Uterus (tissue), 3 donors: ENCODE measurements at regions not wholly inside any gene's neighbourhood (a gene's known extent, or its start where the extent isn't known, plus 50 kb on each side); places are given as distances from the start of the nearest gene placed in this dataset.

ENCODE experiments used
- DNase-seq, 2 donors: peaks; one replicate each; pipeline ENCODE4 v3.0.0-alpha.2; 2019 to 2020
- H3K27ac ChIP-seq, 2 donors: fragments of 200-600 bp; sonication (generic); 1 replicate in 1 of 2; 2 replicates in 1 of 2; pipeline ENCODE4 v1.5.1; 2016 to 2018
- H3K27me3 ChIP-seq, 2 donors: fragments of 200-600 bp; sonication (generic); one replicate each; pipeline ENCODE4 v1.5.1; 2018 to 2019; ENCODE audit warnings: control low read depth in 1 of 2
- H3K36me3 ChIP-seq, 2 donors: fragments of 200-600 bp; sonication (generic); one replicate each; pipeline ENCODE4 v1.5.1; 2019; ENCODE audit warnings: control low read depth in 1 of 2
- H3K4me1 ChIP-seq, 2 donors: fragments of 200-600 bp; sonication (generic); one replicate each; pipeline ENCODE4 v1.5.1; 2018 to 2019; ENCODE audit warnings: control low read depth in 1 of 2
- H3K4me3 ChIP-seq, 2 donors: fragments of 200-600 bp; sonication (generic); 1 replicate in 1 of 2; 2 replicates in 1 of 2; pipeline ENCODE4 v1.5.1; 2018 to 2019; ENCODE audit warnings: mild to moderate bottlenecking in 1 of 2
- H3K9me3 ChIP-seq, 2 donors: fragments of 200-600 bp; sonication (generic); one replicate each; pipeline ENCODE4 v1.5.1; 2019; ENCODE audit warnings: control low read depth in 1 of 2
- POLR2A ChIP-seq, 2 donors: fragments of 450-650 bp; IDR thresholded peaks; one replicate each; pipeline ENCODE4 v1.6.1; 2016; ENCODE audit warnings: antibody characterized with exemption in 2 of 2, mild to moderate bottlenecking in 1 of 2, moderate library complexity in 1 of 2
- intact Hi-C: fragments of 100-400 bp; cut with DNase I; formaldehyde crosslinking; loops from one replicate; pipeline ENCODE4 v1.15.1; 2023; ENCODE audit warnings: low total_unique reads
- TF ChIP-seq, protein P1 (sequence below), 4 experiments: fragments of 200-600 bp in 2 of 4; fragments of 450-650 bp in 2 of 4; sonication (generic) in 2 of 4; IDR thresholded peaks; one replicate each; pipeline ENCODE4 v1.5.1; 2016 to 2019; ENCODE audit warnings: antibody characterized with exemption in 4 of 4, mild to moderate bottlenecking in 2 of 4, moderate library complexity in 1 of 4
- donor health status: DM: yes; HTN: yes; CAD: no.

- TF ChIP-seq, protein P1, sequence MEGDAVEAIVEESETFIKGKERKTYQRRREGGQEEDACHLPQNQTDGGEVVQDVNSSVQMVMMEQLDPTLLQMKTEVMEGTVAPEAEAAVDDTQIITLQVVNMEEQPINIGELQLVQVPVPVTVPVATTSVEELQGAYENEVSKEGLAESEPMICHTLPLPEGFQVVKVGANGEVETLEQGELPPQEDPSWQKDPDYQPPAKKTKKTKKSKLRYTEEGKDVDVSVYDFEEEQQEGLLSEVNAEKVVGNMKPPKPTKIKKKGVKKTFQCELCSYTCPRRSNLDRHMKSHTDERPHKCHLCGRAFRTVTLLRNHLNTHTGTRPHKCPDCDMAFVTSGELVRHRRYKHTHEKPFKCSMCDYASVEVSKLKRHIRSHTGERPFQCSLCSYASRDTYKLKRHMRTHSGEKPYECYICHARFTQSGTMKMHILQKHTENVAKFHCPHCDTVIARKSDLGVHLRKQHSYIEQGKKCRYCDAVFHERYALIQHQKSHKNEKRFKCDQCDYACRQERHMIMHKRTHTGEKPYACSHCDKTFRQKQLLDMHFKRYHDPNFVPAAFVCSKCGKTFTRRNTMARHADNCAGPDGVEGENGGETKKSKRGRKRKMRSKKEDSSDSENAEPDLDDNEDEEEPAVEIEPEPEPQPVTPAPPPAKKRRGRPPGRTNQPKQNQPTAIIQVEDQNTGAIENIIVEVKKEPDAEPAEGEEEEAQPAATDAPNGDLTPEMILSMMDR (IDR thresholded peaks at IDR 0.05): no peak
- TF ChIP-seq POLR2A (IDR thresholded peaks at IDR 0.05): no peak
- no peak for DNase-seq
- Histone ChIP-seq H3K9me3 (peaks cover 0 to 60% of the 10 kb centered on the region in 2 donors), H3K27me3 (no peaks in the 10 kb centered on the region), H3K27ac (no peak overlapping the region), H3K4me3 (no peak overlapping the region), H3K4me1 (no peaks in the 10 kb centered on the region), H3K36me3 (no peaks in the 10 kb centered on the region)
- intact Hi-C loops: no loop called here
Observed at GRCh38 chr19:37829526-37829925, 50.1 kb upstream of the ZNF573 start.
